ENCODE measurements at regions not wholly inside any gene's neighbourhood (a gene's known extent, or its start where the extent isn't known, plus 50 kb on each side); places are given as distances from the start of the nearest gene placed in this dataset.

GRCh38 chr3:194928831-194929577 lies 243.3 kb downstream of the FAM43A start:
- DNase-seq (ENCODE audit: low spot score): no peak

GRCh38 chr3:194929578-194929960 lies 243.9 kb downstream of the FAM43A start:
- DNase-seq (ENCODE audit: low spot score): no peak

- no peak for DNase-seq (ENCODE audit: low spot score)
Measured at GRCh38 chr3:194930377-194931204, 244.9 kb downstream of the FAM43A start.

GRCh38 chr3:194931347-194931746 lies 245.7 kb downstream of the FAM43A start:
- no peak for DNase-seq (ENCODE audit: low spot score)

GRCh38 chr3:194931865-194932264 lies 246.2 kb downstream of the FAM43A start:
- no peak for DNase-seq (ENCODE audit: low spot score)

GRCh38 chr3:194933465-194933864 lies 247.8 kb downstream of the FAM43A start:
- DNase-seq (ENCODE audit: low spot score): no peak

DNA sequence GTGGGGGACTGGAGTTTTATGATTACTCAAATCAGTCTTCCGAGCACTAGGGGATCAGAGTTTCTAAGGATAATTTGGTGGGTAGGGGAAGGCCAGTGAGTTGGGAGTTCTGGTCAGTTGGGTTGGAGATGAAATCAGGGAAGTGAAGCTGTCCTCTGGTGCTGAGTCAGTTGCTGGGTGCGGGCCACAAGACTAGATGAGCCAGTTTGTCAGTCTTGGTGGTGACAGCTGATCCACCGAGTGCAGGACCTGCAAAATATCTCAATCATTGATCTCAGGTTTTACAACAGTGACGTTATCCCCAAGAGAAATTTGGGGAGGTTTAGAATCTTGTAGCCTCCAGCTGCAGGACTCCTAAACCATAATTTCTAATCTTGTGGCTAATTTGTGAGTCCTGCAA lies 249.4 kb downstream of the FAM43A start:
- no peak for DNase-seq (ENCODE audit: low spot score)

- no peak for DNase-seq (ENCODE audit: low spot score)
Measured at GRCh38 chr3:194935632-194936470, 250.2 kb downstream of the FAM43A start.

GRCh38 chr3:194936659-194937058 lies 251.0 kb downstream of the FAM43A start:
- no peak for DNase-seq (ENCODE audit: low spot score)

DNA sequence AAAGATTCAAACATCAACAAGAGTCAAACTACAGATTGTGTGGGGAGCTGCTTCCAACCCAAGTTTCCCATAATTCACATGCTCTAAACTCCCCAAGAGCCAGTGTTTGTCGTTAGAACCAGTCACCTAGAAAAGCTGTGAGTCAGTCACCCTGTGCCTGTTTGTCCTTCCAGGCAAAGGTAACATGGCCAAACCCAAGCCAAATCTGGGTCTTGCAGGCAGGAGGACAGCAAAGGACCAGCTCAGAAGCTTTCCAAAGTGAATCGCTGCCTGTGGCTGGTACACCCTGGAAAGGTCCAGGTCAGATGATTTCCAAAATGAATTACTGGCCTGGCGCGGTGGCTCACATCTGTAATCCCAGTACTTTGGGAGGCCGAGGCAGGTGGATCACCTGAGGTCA lies 251.5 kb downstream of the FAM43A start:
- DNase-seq (ENCODE audit: low spot score): no peak

GRCh38 chr3:194937882-194938321 lies 252.2 kb downstream of the FAM43A start:
- no peak for DNase-seq (ENCODE audit: low spot score)

DNA sequence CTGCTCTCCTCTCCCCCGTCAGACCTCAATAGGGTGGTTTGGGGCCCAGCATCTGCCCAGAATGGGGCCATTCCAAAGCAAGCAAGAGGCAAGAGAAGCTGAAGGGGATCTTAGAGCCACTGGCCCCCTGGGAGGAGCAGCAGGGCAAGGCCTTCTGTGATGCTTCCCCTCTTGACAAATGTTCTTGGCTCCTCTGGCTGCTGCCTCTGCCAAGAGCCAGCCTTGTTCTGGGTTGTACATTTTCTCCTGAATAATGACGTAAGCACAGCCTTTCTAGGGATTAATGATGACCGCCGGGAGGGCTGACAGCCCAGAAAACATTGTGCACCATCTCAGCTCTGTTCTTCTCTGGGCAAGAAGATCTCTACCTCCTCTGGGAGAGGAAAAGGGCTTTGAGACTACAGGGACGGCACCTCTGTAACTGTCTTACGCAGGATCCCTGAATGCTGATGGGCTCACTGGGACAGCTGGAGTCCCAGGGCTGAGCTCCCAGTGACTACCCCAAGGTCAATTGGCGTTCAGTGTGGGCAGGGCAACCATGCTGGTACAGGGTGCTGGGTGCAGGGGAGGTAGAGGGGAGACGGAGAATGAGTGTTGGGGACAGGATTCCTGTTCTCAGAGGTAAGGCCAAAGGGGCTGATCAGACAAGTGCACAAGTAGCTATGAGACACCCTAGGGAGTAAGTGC lies 253.3 kb downstream of the FAM43A start:
- DNase-seq (ENCODE audit: low spot score): no peak

- DNase-seq (ENCODE audit: low spot score): no peak
Measured at GRCh38 chr3:194939532-194939909, 253.8 kb downstream of the FAM43A start.

DNA sequence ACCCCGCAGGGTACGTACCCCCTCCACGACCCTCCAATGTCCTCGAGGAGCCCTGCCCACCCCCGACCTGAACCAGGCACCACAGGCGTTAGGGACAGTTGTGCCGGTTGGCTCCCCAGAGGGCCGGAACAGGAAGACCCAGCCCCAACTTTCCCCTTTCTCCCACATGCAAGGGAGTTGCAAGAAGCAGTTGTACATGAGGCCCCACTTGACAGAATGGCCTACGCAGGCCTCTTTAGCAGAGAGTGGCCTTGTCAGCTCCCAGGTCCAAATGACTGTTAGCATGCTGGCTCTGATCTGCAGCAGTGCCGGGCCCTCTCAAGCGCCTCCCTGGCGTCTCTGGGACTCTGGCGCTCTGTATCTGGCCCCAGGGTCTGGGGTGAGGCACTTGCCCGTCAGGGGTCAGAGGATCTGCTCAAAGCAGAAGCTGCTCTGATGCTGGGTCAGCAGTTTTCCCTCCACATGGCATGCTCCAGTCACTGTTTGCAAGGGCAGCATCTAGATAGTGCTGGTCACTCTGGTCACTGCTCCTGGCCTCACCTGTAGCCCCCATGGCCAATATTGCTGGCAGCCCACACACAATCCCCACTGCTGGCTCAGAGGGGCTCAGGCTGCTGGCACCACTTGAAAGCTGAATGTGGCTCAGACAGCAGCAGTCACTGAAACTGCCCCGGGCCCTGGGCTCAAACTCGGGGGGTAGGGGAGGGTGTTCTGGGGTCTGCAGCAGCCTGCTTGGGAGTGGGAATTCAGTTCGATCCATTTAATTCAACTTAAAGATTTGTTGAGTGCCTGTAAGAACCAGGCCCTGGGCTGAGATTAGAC lies 254.5 kb downstream of the FAM43A start:
- DNase-seq (ENCODE audit: low spot score): no peak

DNA sequence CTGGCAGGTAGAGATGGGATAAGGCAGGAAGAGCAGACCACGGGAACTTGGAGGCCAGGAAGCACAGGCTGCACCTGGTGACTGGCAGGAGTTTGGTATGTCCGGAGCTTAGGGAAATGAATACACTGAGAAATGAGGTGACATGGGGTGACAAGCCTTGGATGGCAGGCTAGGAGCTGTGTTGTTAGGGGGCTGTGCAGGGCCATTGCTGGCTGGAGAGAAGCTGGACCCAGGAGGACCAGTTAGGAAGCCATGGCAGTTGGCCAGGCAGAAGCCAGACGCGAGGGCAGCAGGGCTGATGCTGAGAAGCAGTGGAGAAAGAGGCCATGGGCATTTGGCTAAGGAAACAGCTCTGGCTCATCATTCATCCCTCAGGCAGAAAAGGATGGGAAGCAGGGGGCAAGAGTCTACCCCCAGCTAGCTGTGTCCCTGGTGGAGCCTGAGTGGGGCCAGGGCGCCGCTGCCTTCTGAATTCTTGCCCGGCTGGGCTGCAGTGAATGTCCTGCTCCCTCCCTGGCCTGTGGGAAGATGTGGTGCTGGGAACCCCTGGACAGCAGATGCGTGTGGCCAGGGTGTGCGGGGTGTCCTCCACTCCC lies 255.8 kb downstream of the FAM43A start:
- DNase-seq (ENCODE audit: low spot score): no peak

DNA sequence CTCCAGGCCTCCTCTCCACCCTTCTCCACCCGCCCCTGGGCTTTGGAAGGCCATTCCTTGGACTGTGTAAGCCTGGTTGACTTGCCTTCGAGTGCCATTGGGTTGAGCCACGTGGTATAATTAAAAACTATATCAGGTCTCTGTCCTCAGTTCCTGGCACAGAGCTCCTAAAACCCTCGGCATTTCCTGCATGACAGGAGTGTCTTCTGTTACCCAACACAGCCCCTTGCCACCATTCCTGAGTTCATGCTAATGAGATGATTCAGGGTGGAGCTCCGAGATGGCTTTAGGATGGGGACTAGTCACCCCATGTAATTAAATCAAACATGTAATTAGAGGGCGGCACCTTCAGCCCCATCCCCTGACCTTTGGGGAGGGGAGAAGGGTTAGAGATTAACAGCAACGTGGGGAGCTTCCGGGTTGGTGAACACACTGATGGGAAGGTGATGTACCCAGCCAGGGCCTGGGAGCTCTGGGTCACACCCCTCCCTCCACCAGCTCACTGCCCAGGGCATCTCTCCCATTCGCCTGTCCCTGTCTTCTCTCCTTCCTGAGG lies 256.4 kb downstream of the FAM43A start:
- no peak for DNase-seq (ENCODE audit: low spot score)

DNA sequence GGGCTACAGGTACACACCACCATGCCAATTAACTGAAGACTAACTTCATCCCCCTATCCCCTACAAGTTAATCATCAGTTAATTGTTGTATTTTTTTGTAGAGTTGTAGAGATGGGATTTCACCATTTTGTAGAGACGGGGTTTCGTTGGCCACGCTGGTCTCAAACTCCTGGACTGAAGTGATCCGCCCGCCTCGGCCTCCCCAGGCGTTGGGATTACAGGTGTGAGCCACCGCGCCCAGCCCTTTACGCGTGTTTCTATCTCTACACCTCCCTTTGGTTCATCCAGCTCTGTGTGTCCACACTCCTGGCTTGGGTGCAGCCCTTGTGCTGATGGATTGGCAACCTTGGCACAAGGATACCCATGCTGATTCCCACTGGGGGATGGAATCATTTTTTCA lies 258.8 kb downstream of the FAM43A start:
- no peak for DNase-seq (ENCODE audit: low spot score)

GRCh38 chr3:194945508-194945907 lies 259.8 kb downstream of the FAM43A start:
- no peak for DNase-seq (ENCODE audit: low spot score)

DNA sequence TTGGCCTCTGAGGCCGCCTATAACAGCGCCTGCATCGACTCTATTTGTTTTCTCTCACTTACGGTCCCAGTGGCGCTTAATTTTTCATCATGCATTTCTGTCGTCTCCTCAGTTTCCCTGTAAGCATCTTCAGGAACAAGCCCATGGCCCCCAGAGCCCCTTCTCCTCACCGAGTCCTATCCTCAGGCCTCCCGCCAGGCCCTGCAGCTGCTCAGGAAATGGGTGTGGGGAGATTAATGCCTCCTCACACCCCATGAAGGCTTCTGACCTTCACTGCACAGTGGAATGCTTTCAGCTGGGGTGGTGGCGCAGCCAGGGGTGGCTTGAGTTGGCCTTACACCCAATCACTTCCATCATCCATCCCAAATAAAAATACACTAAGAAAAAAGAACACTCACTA lies 260.4 kb downstream of the FAM43A start:
- no peak for DNase-seq (ENCODE audit: low spot score)

- DNase-seq (ENCODE audit: low spot score): no peak
Measured at GRCh38 chr3:194949592-194949991, 263.9 kb downstream of the FAM43A start.

Data from NAMALWA (cell line).